ENCODE measurements at regions not wholly inside any gene's neighbourhood (a gene's known extent, or its start where the extent isn't known, plus 50 kb on each side); places are given as distances from the start of the nearest gene placed in this dataset.

GRCh38 chr12:67916266-67916970 lies 72.8 kb upstream of the IFNG-AS1 start:
- TF ChIP-seq CTCF (tag by site-specific recombination; IDR thresholded peaks at IDR 0.05) = no peak
- no peak for TF ChIP-seq ZNF692 (tag by site-specific recombination; IDR thresholded peaks at IDR 0.05)
- no peak for TF ChIP-seq SETDB1 (IDR thresholded peaks at IDR 0.05; ENCODE audit: insufficient read length, low read length)
- no peak for TF ChIP-seq ZNF670 (tag by site-specific recombination; IDR thresholded peaks at IDR 0.05; ENCODE audit: low read depth)
- no peak for TF ChIP-seq ELK4 (IDR thresholded peaks at IDR 0.05; ENCODE audit: borderline replicate concordance, low read depth, low read length)
- TF ChIP-seq ZNF398 (tag by site-specific recombination; IDR thresholded peaks at IDR 0.05) = no peak
- no peak for TF ChIP-seq ZNF140 (tag by site-specific recombination; IDR thresholded peaks at IDR 0.05)
- no peak for TF ChIP-seq ZNF37A (tag by site-specific recombination; IDR thresholded peaks at IDR 0.05)
- no peak for TF ChIP-seq ZNF776 (tag by site-specific recombination; IDR thresholded peaks at IDR 0.05; ENCODE audit: borderline replicate concordance)
- no peak for TF ChIP-seq ZNF274 (IDR thresholded peaks at IDR 0.05; ENCODE audit: low read length)
- TF ChIP-seq ZNF274 (tag by site-specific recombination; IDR thresholded peaks at IDR 0.05; ENCODE audit: borderline replicate concordance) = no peak
- TF ChIP-seq SP7 (tag by site-specific recombination; IDR thresholded peaks at IDR 0.05) = no peak
- TF ChIP-seq ZNF18 (tag by site-specific recombination; IDR thresholded peaks at IDR 0.05) = no peak
- no peak for TF ChIP-seq ZNF549 (tag by site-specific recombination; IDR thresholded peaks at IDR 0.05)
- no peak for TF ChIP-seq ZFP3 (tag by site-specific recombination; IDR thresholded peaks at IDR 0.05; ENCODE audit: low read depth)

Data from HEK293 (cell line).